ENCODE measurements at regions not wholly inside any gene's neighbourhood (a gene's known extent, or its start where the extent isn't known, plus 50 kb on each side); places are given as distances from the start of the nearest gene placed in this dataset.

GRCh38 chr9:124179196-124180071 is 78.3 kb upstream of the NEK6 start:
- no peak for DNase-seq

GRCh38 chr9:124180557-124180956 is 77.2 kb upstream of the NEK6 start:
- peak; percentile 67 to 86 for DNase-seq

- peak; percentile 98 to 99 for DNase-seq
These were observed 75.0 kb upstream of the NEK6 start for GRCh38 chr9:124182741-124183140.

GRCh38 chr9:124183772-124184171 is 74.0 kb upstream of the NEK6 start:
- no peak for DNase-seq

- no peak for DNase-seq
These were observed 72.3 kb upstream of the NEK6 start for GRCh38 chr9:124185413-124185812.

- DNase-seq: no peak
These were observed 70.4 kb upstream of the NEK6 start for GRCh38 chr9:124187311-124187710.

- DNase-seq: no peak
These were observed 69.2 kb upstream of the NEK6 start for GRCh38 chr9:124188331-124189110.

- DNase-seq: no peak
These were observed 67.0 kb upstream of the NEK6 start for GRCh38 chr9:124190761-124191160.

- DNase-seq: no peak
These were observed 65.9 kb upstream of the NEK6 start for GRCh38 chr9:124191691-124192395.

GRCh38 chr9:124196814-124197176 is 61.0 kb upstream of the NEK6 start:
- no peak for DNase-seq

- no peak for DNase-seq
These were observed 60.3 kb upstream of the NEK6 start for GRCh38 chr9:124197177-124198095.

GRCh38 chr9:124198331-124198730 is 59.4 kb upstream of the NEK6 start:
- DNase-seq: no peak

GRCh38 chr9:124198948-124199347 is 58.8 kb upstream of the NEK6 start:
- DNase-seq: no peak

- DNase-seq: no peak
These were observed 58.3 kb upstream of the NEK6 start for GRCh38 chr9:124199474-124199873.

GRCh38 chr9:124202447-124202971 is 55.2 kb upstream of the NEK6 start:
- DNase-seq: no peak

GRCh38 chr9:124205686-124206352 is 51.9 kb upstream of the NEK6 start:
- DNase-seq: no peak

GRCh38 chr9:124206391-124206790 is 51.4 kb upstream of the NEK6 start:
- peak; percentile 57 to 74 for DNase-seq

Measured in NCI-H524 (cell line).